ENCODE measurements at regions not wholly inside any gene's neighbourhood (a gene's known extent, or its start where the extent isn't known, plus 50 kb on each side); places are given as distances from the start of the nearest gene placed in this dataset.

DNA sequence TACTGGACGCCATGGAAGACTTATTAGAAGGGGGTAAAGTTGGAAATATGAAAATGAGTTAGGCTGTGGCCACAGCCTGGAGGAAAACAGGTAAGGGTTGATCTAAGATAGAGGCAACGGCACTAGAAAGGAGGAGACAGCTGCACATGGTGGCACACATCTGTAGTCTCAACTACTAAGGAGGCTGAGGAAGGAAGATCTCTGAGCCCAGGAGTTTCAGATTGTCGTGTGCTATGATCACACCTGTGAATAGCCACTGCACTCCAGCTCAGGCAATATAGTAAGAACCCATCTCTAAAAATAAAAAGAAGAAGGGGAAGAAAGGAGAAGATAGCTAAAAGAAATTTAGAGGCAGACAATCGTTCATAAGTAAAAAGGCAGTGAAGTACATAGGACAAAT is 87.8 kb upstream of the SORBS2 start:
- Mint-ChIP-seq H3K4me1 (no peaks in the 10 kb centered on the region), H3K27ac (no peak overlapping the region), H3K4me3 (no peak overlapping the region), H3K27me3 (ENCODE audit: low read depth) (no peaks in the 10 kb centered on the region), H3K36me3 (ENCODE audit: low read depth) (no peaks in the 10 kb centered on the region), H3K9me3 (no peaks in the 10 kb centered on the region)
- TF ChIP-seq CTCF (IDR thresholded peaks at IDR 0.05; ENCODE audit: unreplicated experiment in 3 of 3): no peak

DNA sequence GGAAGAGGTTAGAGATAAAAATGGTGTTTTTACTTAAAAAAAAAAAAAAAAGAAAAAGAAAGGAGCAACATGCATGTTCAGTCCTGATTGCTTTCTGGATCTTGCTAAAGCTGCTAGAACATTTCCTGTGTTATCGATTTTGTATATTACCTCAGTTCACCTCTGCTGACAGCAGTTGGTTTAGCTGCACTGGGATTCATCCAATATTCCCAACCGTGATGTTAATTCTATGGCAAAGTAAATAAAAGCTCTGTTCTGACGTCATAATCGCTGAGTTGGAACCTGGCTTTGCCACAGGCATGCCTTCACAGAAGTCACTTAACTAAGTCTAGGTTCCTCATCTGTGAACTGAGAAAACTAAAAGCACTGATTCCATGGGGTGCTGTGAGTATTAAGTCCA is 90.7 kb upstream of the SORBS2 start:
- Mint-ChIP-seq H3K4me1 (no peaks in the 10 kb centered on the region), H3K4me3 (no peak overlapping the region), H3K27ac (no peak overlapping the region), H3K36me3 (ENCODE audit: low read depth) (no peaks in the 10 kb centered on the region), H3K27me3 (ENCODE audit: low read depth) (no peaks in the 10 kb centered on the region), H3K9me3 (no peaks in the 10 kb centered on the region)
- TF ChIP-seq CTCF (IDR thresholded peaks at IDR 0.05; ENCODE audit: unreplicated experiment in 3 of 3): no peak

GRCh38 chr4:185903205-185903604 is 91.2 kb upstream of the SORBS2 start:
- no peaks in the 10 kb centered on the region for H3K27me3 Mint-ChIP-seq (ENCODE audit: low read depth)
- TF ChIP-seq CTCF (IDR thresholded peaks at IDR 0.05; ENCODE audit: unreplicated experiment in 3 of 3): no peak
- H3K9me3 Mint-ChIP-seq: no peaks in the 10 kb centered on the region
- no peak overlapping the region for H3K27ac Mint-ChIP-seq
- H3K4me1 Mint-ChIP-seq: no peaks in the 10 kb centered on the region
- no peak overlapping the region for H3K4me3 Mint-ChIP-seq
- no peaks in the 10 kb centered on the region for H3K36me3 Mint-ChIP-seq (ENCODE audit: low read depth)

DNA sequence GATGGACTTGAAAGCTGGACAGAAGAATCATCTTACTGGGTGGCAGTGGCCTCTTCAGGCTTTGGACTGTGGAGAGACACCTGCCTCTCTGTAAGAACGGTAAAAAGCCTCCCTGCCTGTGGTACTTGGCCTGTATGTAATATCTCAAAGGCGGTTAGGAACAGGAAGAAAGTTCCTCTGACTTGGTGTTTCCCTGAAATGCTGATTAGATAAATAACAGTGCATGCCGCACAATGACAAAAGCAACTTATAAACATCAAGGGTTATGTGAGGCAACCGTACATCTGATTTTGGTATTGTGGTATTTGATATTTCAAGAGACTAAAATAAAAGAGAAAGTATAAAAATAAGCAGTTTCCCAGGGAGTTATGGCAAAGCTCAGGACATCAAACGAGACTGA is 92.4 kb upstream of the SORBS2 start:
- no peak for TF ChIP-seq CTCF (IDR thresholded peaks at IDR 0.05; ENCODE audit: unreplicated experiment in 3 of 3)
- Mint-ChIP-seq H3K4me1 (no peaks in the 10 kb centered on the region), H3K27ac (no peak overlapping the region), H3K36me3 (ENCODE audit: low read depth) (no peaks in the 10 kb centered on the region), H3K9me3 (no peaks in the 10 kb centered on the region), H3K4me3 (no peak overlapping the region), H3K27me3 (ENCODE audit: low read depth) (no peaks in the 10 kb centered on the region)

DNA sequence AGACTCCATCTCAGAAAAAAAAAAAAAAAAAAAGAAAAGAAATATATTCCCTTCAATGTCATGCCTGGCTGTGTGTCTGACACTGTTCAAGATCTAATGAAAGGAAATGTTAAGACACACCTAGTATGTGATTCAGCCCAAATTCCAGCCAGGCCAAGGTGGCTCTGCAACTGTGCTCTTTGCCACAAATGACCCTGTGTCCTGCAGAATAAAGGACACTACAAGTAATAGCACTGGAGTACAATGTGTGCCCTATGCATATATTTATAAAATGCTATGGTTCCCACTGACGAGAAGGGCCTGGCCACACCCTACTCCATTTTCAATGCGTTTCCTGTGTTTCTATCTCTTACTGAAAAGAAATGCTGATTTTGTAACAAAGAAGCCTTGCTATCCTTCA is 98.0 kb upstream of the SORBS2 start:
- TF ChIP-seq CTCF (IDR thresholded peaks at IDR 0.05; ENCODE audit: unreplicated experiment in 3 of 3): no peak
- H3K9me3 Mint-ChIP-seq: no peaks in the 10 kb centered on the region

DNA sequence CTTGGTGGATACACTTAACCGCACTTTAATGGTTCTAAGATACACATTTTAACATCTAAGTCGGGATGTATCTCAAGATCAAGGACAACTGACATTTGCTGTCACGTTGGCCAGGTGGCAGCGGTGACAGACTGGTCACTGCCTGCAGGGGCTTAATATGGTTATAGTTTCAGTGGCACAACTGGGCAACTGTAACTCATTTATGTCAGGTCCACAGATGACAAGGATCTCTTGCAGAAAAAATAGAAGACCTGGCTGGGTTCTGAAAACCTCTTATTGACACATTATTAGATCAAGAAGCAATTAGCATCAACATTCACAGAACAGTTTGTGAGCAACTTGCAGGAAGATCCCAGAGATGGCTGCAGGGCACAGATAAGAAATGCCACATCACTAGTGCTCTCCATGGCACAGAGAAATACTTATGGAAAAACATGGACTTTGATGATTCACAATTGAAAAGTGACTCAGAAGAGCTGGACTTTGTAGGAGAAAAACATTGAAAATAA is 99.6 kb upstream of the SORBS2 start:
- Mint-ChIP-seq H3K27ac (no peak overlapping the region), H3K27me3 (ENCODE audit: low read depth) (peaks cover 12% of the 10 kb centered on the region), H3K9me3 (no peaks in the 10 kb centered on the region), H3K4me3 (no peak overlapping the region), H3K4me1 (peaks cover 6% of the 10 kb centered on the region), H3K36me3 (ENCODE audit: low read depth) (no peaks in the 10 kb centered on the region)
- no peak for TF ChIP-seq CTCF (IDR thresholded peaks at IDR 0.05; ENCODE audit: unreplicated experiment in 3 of 3)

More for the DNA sequence above, 98.0 kb upstream of the SORBS2 start:
- no peak overlapping the region for H3K4me3 Mint-ChIP-seq
- peaks cover 5% of the 10 kb centered on the region for H3K4me1 Mint-ChIP-seq
- H3K27ac Mint-ChIP-seq: no peak overlapping the region
- H3K36me3 Mint-ChIP-seq (ENCODE audit: low read depth): no peaks in the 10 kb centered on the region
- peaks cover 4% of the 10 kb centered on the region for H3K27me3 Mint-ChIP-seq (ENCODE audit: low read depth)
